Activated T-helper 1 cell treated with anti-CD3 and anti-CD28 coated beads, Interleukin-12 subunit alpha, Interleukin-12 subunit beta, Interleukin-2, Interleukin-4 antibody, amounts not matched to agents 30 ng/mL and 10 ng/mL and 1 ng/mL, durations not matched to agents 14 hours and 24 hours and 36 hours (primary cell): ENCODE measurements at regions not wholly inside any gene's neighbourhood (a gene's known extent, or its start where the extent isn't known, plus 50 kb on each side); places are given as distances from the start of the nearest gene placed in this dataset.

Experiments used
- DNase-seq: peaks from one replicate; pipeline ENCODE4 v3.0.0; 2021; ENCODE audit warnings: low spot score
- H3K27ac Mint-ChIP-seq: one replicate; pipeline ENCODE4 v1.8.0; 2021; ENCODE audit warnings: mild to moderate bottlenecking, mixed read lengths
- H3K27me3 Mint-ChIP-seq: one replicate; pipeline ENCODE4 v1.8.0; 2022; ENCODE audit warnings: mild to moderate bottlenecking, moderate library complexity, mixed read lengths; ENCODE audit not compliant: insufficient read depth
- H3K36me3 Mint-ChIP-seq: one replicate; pipeline ENCODE4 v1.8.0; 2021; ENCODE audit warnings: low read depth, mixed read lengths
- H3K4me1 Mint-ChIP-seq: one replicate; pipeline ENCODE4 v1.8.0; 2021; ENCODE audit warnings: low read depth, mixed read lengths
- H3K4me3 Mint-ChIP-seq: one replicate; pipeline ENCODE4 v1.8.0; 2021; ENCODE audit warnings: mild to moderate bottlenecking, moderate library complexity, mixed read lengths
- H3K9me3 Mint-ChIP-seq: one replicate; pipeline ENCODE4 v1.8.0; 2021; ENCODE audit warnings: mixed read lengths
- intact Hi-C: fragments of 100-400 bp; cut with micrococcal nuclease; formaldehyde crosslinking; loops from one replicate; pipeline ENCODE4 v1.15.1; 2024

- H3K27ac Mint-ChIP-seq = no peak overlapping the region
- DNase-seq = no peak
- H3K4me1 Mint-ChIP-seq = peaks cover 20% of the 10 kb centered on the region
- H3K4me3 Mint-ChIP-seq = no peak overlapping the region
- peaks cover 4% of the 10 kb centered on the region for H3K9me3 Mint-ChIP-seq
- H3K27me3 Mint-ChIP-seq = no peaks in the 10 kb centered on the region
- intact Hi-C loops = no loop called here
- peaks cover 4% of the 10 kb centered on the region for H3K36me3 Mint-ChIP-seq
These were observed 207.7 kb downstream of the BCAT1 start for GRCh38 chr12:24741216-24741615.

- intact Hi-C loops = no loop called here
- Mint-ChIP-seq H3K4me1 (peaks cover 20% of the 10 kb centered on the region), H3K27me3 (no peaks in the 10 kb centered on the region), H3K27ac (no peak overlapping the region), H3K9me3 (peaks cover 3% of the 10 kb centered on the region), H3K36me3 (peaks cover 4% of the 10 kb centered on the region), H3K4me3 (no peak overlapping the region)
- no peak for DNase-seq
These were observed 209.7 kb downstream of the BCAT1 start for GRCh38 chr12:24739106-24739779.

- Mint-ChIP-seq H3K4me1 (peaks cover 20% of the 10 kb centered on the region), H3K4me3 (no peak overlapping the region)
These were observed 210.5 kb downstream of the BCAT1 start for GRCh38 chr12:24738441-24738840.

DNA sequence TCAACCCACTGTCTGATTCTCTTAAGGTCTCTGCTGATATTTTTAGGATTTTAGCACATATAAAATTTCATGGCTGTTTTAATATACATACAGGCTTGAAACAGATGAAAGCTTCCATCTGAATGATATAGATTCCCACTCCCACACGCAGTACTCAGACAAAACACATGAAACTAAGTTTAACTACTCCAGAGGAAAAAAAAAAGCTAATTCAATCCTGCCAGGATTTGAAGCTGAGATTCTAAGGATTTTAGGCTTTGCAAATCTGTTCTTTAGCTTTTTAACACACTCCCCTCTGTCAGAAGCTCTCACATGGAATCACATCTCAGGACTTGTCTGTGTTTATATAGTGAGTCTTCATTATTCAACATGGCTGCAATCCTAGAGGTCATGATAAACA is 217.3 kb downstream of the BCAT1 start:
- H3K27ac Mint-ChIP-seq = no peak overlapping the region
- intact Hi-C loops = loop anchor here (2.0 to 5.0 kb wide), 2 partner anchors 19 to 91 kb away; no protein-coding TSS in a partner anchor
- no peaks in the 10 kb centered on the region for H3K36me3 Mint-ChIP-seq
- DNase-seq = no peak
- H3K9me3 Mint-ChIP-seq = no peaks in the 10 kb centered on the region
- H3K4me1 Mint-ChIP-seq = peaks cover 19% of the 10 kb centered on the region
- H3K27me3 Mint-ChIP-seq = no peaks in the 10 kb centered on the region
- H3K4me3 Mint-ChIP-seq = no peak overlapping the region

More at GRCh38 chr12:24738441-24738840, 210.5 kb downstream of the BCAT1 start:
- intact Hi-C loops = no loop called here
- H3K36me3 Mint-ChIP-seq = peaks cover 2% of the 10 kb centered on the region
- no peaks in the 10 kb centered on the region for H3K9me3 Mint-ChIP-seq
- no peak overlapping the region for H3K27ac Mint-ChIP-seq
- no peaks in the 10 kb centered on the region for H3K27me3 Mint-ChIP-seq
- DNase-seq = no peak

- Mint-ChIP-seq H3K9me3 (no peaks in the 10 kb centered on the region), H3K4me1 (peaks cover 19% of the 10 kb centered on the region), H3K36me3 (no peaks in the 10 kb centered on the region), H3K4me3 (no peak overlapping the region), H3K27ac (no peak overlapping the region), H3K27me3 (no peaks in the 10 kb centered on the region)
- no peak for DNase-seq
- intact Hi-C loops = loop anchor here (1.0 to 5.0 kb wide), 7 partner anchors 11 to 129 kb away; no protein-coding TSS in a partner anchor
These were observed 218.4 kb downstream of the BCAT1 start for GRCh38 chr12:24730489-24730896.

- no peaks in the 10 kb centered on the region for H3K9me3 Mint-ChIP-seq
- DNase-seq = no peak
- intact Hi-C loops = no loop called here
- H3K4me1 Mint-ChIP-seq = peaks cover 30% of the 10 kb centered on the region
- H3K27ac Mint-ChIP-seq = no peak overlapping the region
- peaks cover 4% of the 10 kb centered on the region for H3K36me3 Mint-ChIP-seq
- no peaks in the 10 kb centered on the region for H3K27me3 Mint-ChIP-seq
- no peak overlapping the region for H3K4me3 Mint-ChIP-seq
These were observed 220.1 kb downstream of the BCAT1 start for GRCh38 chr12:24728826-24729225.

- intact Hi-C loops = no loop called here
These were observed 220.5 kb downstream of the BCAT1 start for GRCh38 chr12:24728366-24728765.

GRCh38 chr12:24725616-24726015 is 223.3 kb downstream of the BCAT1 start:
- H3K4me1 Mint-ChIP-seq = peaks cover 25% of the 10 kb centered on the region
- DNase-seq = no peak
- peaks cover 9% of the 10 kb centered on the region for H3K9me3 Mint-ChIP-seq
- peaks cover 6% of the 10 kb centered on the region for H3K36me3 Mint-ChIP-seq
- H3K4me3 Mint-ChIP-seq = no peak overlapping the region
- peak overlapping the region; percentile 13 for H3K27ac Mint-ChIP-seq
- intact Hi-C loops = loop anchor here (2.0 kb wide), 1 partner anchor 17 kb away; no protein-coding TSS in a partner anchor
- peaks cover 1% of the 10 kb centered on the region for H3K27me3 Mint-ChIP-seq

More at GRCh38 chr12:24728366-24728765, 220.5 kb downstream of the BCAT1 start:
- Mint-ChIP-seq H3K27ac (no peak overlapping the region), H3K27me3 (no peaks in the 10 kb centered on the region), H3K36me3 (peaks cover 4% of the 10 kb centered on the region), H3K9me3 (no peaks in the 10 kb centered on the region), H3K4me1 (peaks cover 30% of the 10 kb centered on the region), H3K4me3 (no peak overlapping the region)
- no peak for DNase-seq

DNA sequence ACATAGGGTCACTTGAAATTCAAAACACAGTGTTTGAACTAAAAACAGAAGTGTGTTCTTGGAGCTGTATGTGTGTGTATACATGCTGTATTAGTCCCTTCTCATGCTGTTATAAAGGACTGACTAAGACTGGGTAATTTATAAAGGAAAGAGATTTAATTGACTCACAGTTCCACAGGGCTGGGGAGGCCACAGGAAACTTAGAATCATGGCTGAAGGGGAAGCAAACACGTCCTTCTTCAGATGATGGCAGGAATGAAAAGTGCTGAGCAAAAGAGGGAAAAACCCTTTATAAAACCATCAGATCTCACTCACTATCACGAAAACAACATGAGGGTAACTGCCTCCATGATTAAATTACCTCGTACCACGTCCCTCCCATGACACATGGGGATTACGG is 224.1 kb downstream of the BCAT1 start:
- Mint-ChIP-seq H3K27ac (peak overlapping the region; percentile 64), H3K27me3 (peaks cover 1% of the 10 kb centered on the region), H3K4me3 (no peak overlapping the region), H3K9me3 (peaks cover 14% of the 10 kb centered on the region), H3K36me3 (peaks cover 6% of the 10 kb centered on the region), H3K4me1 (peaks cover 27% of the 10 kb centered on the region)
- intact Hi-C loops = loop anchor here (2.0 kb wide), 1 partner anchor 16 kb away; no protein-coding TSS in a partner anchor
- DNase-seq = no peak

DNA sequence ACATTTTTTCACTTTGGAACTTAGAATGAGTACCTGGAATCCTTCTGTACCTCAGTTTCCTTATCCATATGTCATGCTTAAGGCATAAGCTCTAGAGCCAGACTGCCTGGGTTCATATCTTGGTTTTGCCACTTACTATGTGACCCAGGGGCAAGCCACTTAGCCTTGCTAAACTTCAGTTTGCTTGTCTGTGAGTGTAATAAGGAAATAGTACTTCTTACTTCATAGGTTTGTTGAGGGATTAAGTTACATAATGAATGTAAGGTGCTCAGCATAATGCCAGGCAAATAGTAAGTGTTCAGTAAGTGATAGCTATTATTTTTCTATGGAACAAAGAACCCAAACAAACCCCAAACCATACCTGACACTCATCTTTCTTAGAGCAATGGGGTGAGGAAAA is 225.1 kb downstream of the BCAT1 start:
- DNase-seq = no peak
- Mint-ChIP-seq H3K4me3 (no peak overlapping the region), H3K36me3 (peaks cover 6% of the 10 kb centered on the region), H3K9me3 (peaks cover 14% of the 10 kb centered on the region), H3K27me3 (peaks cover 1% of the 10 kb centered on the region), H3K27ac (no peak overlapping the region), H3K4me1 (peaks cover 34% of the 10 kb centered on the region)
- intact Hi-C loops = loop anchor here (2.0 kb wide), 1 partner anchor 15 kb away; no protein-coding TSS in a partner anchor

GRCh38 chr12:24721191-24721590 is 227.7 kb downstream of the BCAT1 start:
- Mint-ChIP-seq H3K9me3 (peaks cover 14% of the 10 kb centered on the region), H3K27ac (peak overlapping the region; percentile 36), H3K4me1 (peaks cover 44% of the 10 kb centered on the region), H3K36me3 (peaks cover 6% of the 10 kb centered on the region), H3K4me3 (no peak overlapping the region), H3K27me3 (peaks cover 1% of the 10 kb centered on the region)
- intact Hi-C loops = no loop called here
- DNase-seq = no peak

DNA sequence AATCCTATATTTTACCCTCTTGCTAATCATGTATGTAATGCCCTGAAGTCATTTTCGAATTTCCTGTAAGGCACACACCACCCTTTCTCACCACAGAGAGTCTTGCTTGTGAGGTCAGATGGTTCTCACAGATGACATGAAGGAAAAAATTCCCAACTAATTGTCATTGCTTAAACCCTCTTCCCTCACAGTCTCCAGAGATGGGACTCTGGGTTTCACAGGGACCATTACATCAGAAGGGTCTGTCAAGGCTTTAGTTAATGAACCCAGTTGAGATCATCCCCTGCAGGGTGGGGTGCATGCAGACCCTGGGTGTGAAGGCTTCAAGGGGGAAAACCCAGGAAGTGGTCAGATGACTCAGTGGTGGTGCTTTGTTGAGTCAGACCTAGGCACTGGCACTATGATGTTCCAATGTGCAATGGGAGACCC is 229.6 kb downstream of the BCAT1 start:
- intact Hi-C loops = loop anchor here (1.0 to 5.0 kb wide), 6 partner anchors 10 to 120 kb away; no protein-coding TSS in a partner anchor
- peak overlapping the region; percentile 9 for H3K4me3 Mint-ChIP-seq
- peaks cover 14% of the 10 kb centered on the region for H3K9me3 Mint-ChIP-seq

DNA sequence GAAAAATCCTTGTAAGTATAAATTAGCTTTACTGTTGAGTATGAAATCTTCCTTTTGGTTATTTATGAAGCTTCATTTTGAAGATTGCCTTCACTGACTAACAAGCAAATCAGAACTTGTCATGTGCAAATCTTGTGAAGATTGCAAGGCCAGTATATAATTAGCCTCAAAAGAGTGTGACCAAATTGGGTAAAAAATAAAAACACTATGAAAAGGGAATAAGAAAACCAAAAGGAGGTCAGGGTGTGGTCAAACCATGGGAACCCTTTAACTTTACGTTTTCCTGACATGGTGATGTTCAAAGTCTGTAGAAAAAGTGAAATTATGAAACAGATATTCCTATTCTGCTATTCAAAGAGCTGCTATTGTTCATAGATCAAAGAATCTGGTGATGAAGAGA is 230.3 kb downstream of the BCAT1 start:
- intact Hi-C loops = loop anchor here (1.0 to 5.0 kb wide), 6 partner anchors 9 to 121 kb away; no protein-coding TSS in a partner anchor
- Mint-ChIP-seq H3K4me3 (peak overlapping the region; percentile 9), H3K9me3 (peaks cover 14% of the 10 kb centered on the region), H3K4me1 (peaks cover 33% of the 10 kb centered on the region), H3K36me3 (peaks cover 2% of the 10 kb centered on the region), H3K27me3 (peaks cover 1% of the 10 kb centered on the region), H3K27ac (peak overlapping the region; percentile 80)
- DNase-seq = no peak

More for the DNA sequence above, 229.6 kb downstream of the BCAT1 start:
- peak; percentile 53 for DNase-seq
- H3K27ac Mint-ChIP-seq = peak overlapping the region; percentile 80
- H3K36me3 Mint-ChIP-seq = peaks cover 4% of the 10 kb centered on the region
- peaks cover 35% of the 10 kb centered on the region for H3K4me1 Mint-ChIP-seq
- peaks cover 1% of the 10 kb centered on the region for H3K27me3 Mint-ChIP-seq
